ENCODE measurements at regions not wholly inside any gene's neighbourhood (a gene's known extent, or its start where the extent isn't known, plus 50 kb on each side); places are given as distances from the start of the nearest gene placed in this dataset.
"Not testable (repeated sequence)": the region's sequence is repeated elsewhere in the genome, so short reads cannot be mapped to it uniquely, and the experiment has no call there.

- H3K27me3 ChIP-seq (replicated peaks); H3K4me3 ChIP-seq (ENCODE audit: low read depth, low read length); H3K27ac ChIP-seq; H3K36me3 ChIP-seq (replicated peaks); DNase-seq; in situ Hi-C loops (cut with HindIII; ENCODE audit: low pct_ligation_motif_present, low sequenced_read_pairs): not testable (repeated sequence)
These were observed 4157.8 kb upstream of the TPTE start for GRCh38 chr21:6363591-6363990.

GRCh38 chr21:6368824-6369223, 4152.6 kb upstream of the TPTE start:
- H3K27me3 ChIP-seq (replicated peaks); H3K36me3 ChIP-seq (replicated peaks); H3K27ac ChIP-seq; in situ Hi-C loops (cut with HindIII; ENCODE audit: low pct_ligation_motif_present, low sequenced_read_pairs): not testable (repeated sequence)
- DNase-seq: peak; percentile 69
- H3K4me3 ChIP-seq (ENCODE audit: low read depth, low read length): peak overlapping the region; percentile 26

- peak; percentile 0 for DNase-seq
- H3K36me3 ChIP-seq (replicated peaks); H3K27ac ChIP-seq; H3K27me3 ChIP-seq (replicated peaks); H3K4me3 ChIP-seq (ENCODE audit: low read depth, low read length); in situ Hi-C loops (cut with HindIII; ENCODE audit: low pct_ligation_motif_present, low sequenced_read_pairs): not testable (repeated sequence)
These were observed 4148.1 kb upstream of the TPTE start for GRCh38 chr21:6373253-6373652.

GRCh38 chr21:6374232-6374631, 4147.2 kb upstream of the TPTE start:
- H3K36me3 ChIP-seq (replicated peaks); H3K27me3 ChIP-seq (replicated peaks); in situ Hi-C loops (cut with HindIII; ENCODE audit: low pct_ligation_motif_present, low sequenced_read_pairs); H3K4me3 ChIP-seq (ENCODE audit: low read depth, low read length); H3K27ac ChIP-seq: not testable (repeated sequence)
- TF ChIP-seq CTCF (IDR thresholded peaks at IDR 0.05; ENCODE audit: low read depth, low read length, missing control alignments): peak; percentile 18
- peak; percentile 3 for DNase-seq

GRCh38 chr21:6374926-6375325, 4146.5 kb upstream of the TPTE start:
- DNase-seq; H3K36me3 ChIP-seq (replicated peaks); H3K27ac ChIP-seq; H3K27me3 ChIP-seq (replicated peaks); in situ Hi-C loops (cut with HindIII; ENCODE audit: low pct_ligation_motif_present, low sequenced_read_pairs); H3K4me3 ChIP-seq (ENCODE audit: low read depth, low read length): not testable (repeated sequence)

GRCh38 chr21:6375776-6376175, 4145.6 kb upstream of the TPTE start:
- DNase-seq; H3K27me3 ChIP-seq (replicated peaks); H3K36me3 ChIP-seq (replicated peaks); in situ Hi-C loops (cut with HindIII; ENCODE audit: low pct_ligation_motif_present, low sequenced_read_pairs); H3K4me3 ChIP-seq (ENCODE audit: low read depth, low read length); H3K27ac ChIP-seq: not testable (repeated sequence)

- H3K27me3 ChIP-seq (replicated peaks); DNase-seq; H3K36me3 ChIP-seq (replicated peaks); H3K27ac ChIP-seq; H3K4me3 ChIP-seq (ENCODE audit: low read depth, low read length); in situ Hi-C loops (cut with HindIII; ENCODE audit: low pct_ligation_motif_present, low sequenced_read_pairs): not testable (repeated sequence)
These were observed 4144.9 kb upstream of the TPTE start for GRCh38 chr21:6376321-6377070.

Data from brain microvascular endothelial cell (primary cell).